ENCODE measurements at regions not wholly inside any gene's neighbourhood (a gene's known extent, or its start where the extent isn't known, plus 50 kb on each side); places are given as distances from the start of the nearest gene placed in this dataset.

- intact Hi-C loops (cut with micrococcal nuclease; ENCODE audit: unreplicated experiment) (no loop called here), in situ Hi-C loops (cut with MboI) (no loop called here)
- BruUV-seq (replicated peaks) = no TSS peak
- H3K27ac ChIP-seq (ENCODE audit: control insufficient read depth, insufficient read depth) = no peak overlapping the region
- H4K20me1 ChIP-seq (ENCODE audit: control insufficient read depth, insufficient read depth) = no peaks in the 10 kb centered on the region
- no peak for DNase-seq (ENCODE audit: low read depth, low spot score)
- ATAC-seq = no peak
- CTCF ChIA-PET = no interaction called here
- SMC1A ChIA-PET (ENCODE audit: uncharacterized antibody, unreplicated experiment) = no interaction called here
- POLR2A ChIA-PET = no interaction called here
- no peaks in the 10 kb centered on the region for H3K27me3 ChIP-seq (replicated peaks in 1 of 2; ENCODE audit: control insufficient read depth in 2 of 2, insufficient read depth in 2 of 2, low read length in 1 of 2)
- no peak overlapping the region for H2AFZ ChIP-seq (ENCODE audit: control insufficient read depth, low read depth, low read length)
- H3K4me2 ChIP-seq (ENCODE audit: control insufficient read depth, insufficient read depth) = no peak overlapping the region
- no peak for TF ChIP-seq PAX8 (IDR thresholded peaks at IDR 0.05)
- H3K9me3 ChIP-seq (replicated peaks; ENCODE audit: control insufficient read depth, insufficient read depth, low read length) = no peaks in the 10 kb centered on the region
- H3K9ac ChIP-seq (ENCODE audit: control insufficient read depth, insufficient read depth, low read length) = no peak overlapping the region
- no peak for FAIRE-seq
- 40% methylated on average over 3 of the region's 3 CpGs for WGBS (ENCODE audit: insufficient coverage, insufficient replicate concordance, low lambda C conversion rate, missing lambda C conversion rate)
- RAD21 ChIA-PET (ENCODE audit: unreplicated experiment) = no interaction called here
- no peak overlapping the region for H3K4me3 ChIP-seq
- H3K4me1 ChIP-seq (ENCODE audit: control insufficient read depth, insufficient read depth, low read length) = no peaks in the 10 kb centered on the region
- no peaks in the 10 kb centered on the region for H3K79me2 ChIP-seq (ENCODE audit: control insufficient read depth, insufficient read depth, low read length)
- H3K36me3 ChIP-seq (ENCODE audit: control insufficient read depth in 2 of 2, insufficient read depth in 2 of 2, low read length in 1 of 2) = no peaks in the 10 kb centered on the region
Observed at GRCh38 chrX:128846385-128846784, 676.9 kb downstream of the SMARCA1 start.

GRCh38 chrX:128818690-128819089, 704.6 kb downstream of the SMARCA1 start:
- Histone ChIP-seq H3K4me3 (no peak overlapping the region), H3K27me3 (replicated peaks in 1 of 2; ENCODE audit: control insufficient read depth in 2 of 2, insufficient read depth in 2 of 2, low read length in 1 of 2) (no peaks in the 10 kb centered on the region), H3K36me3 (ENCODE audit: control insufficient read depth in 2 of 2, insufficient read depth in 2 of 2, low read length in 1 of 2) (no peaks in the 10 kb centered on the region), H3K79me2 (ENCODE audit: control insufficient read depth, insufficient read depth, low read length) (no peaks in the 10 kb centered on the region), H3K9ac (ENCODE audit: control insufficient read depth, insufficient read depth, low read length) (no peak overlapping the region), H3K9me3 (replicated peaks; ENCODE audit: control insufficient read depth, insufficient read depth, low read length) (no peaks in the 10 kb centered on the region), H3K27ac (ENCODE audit: control insufficient read depth, insufficient read depth) (no peak overlapping the region), H4K20me1 (ENCODE audit: control insufficient read depth, insufficient read depth) (no peaks in the 10 kb centered on the region), H2AFZ (ENCODE audit: control insufficient read depth, low read depth, low read length) (no peak overlapping the region), H3K4me1 (ENCODE audit: control insufficient read depth, insufficient read depth, low read length) (no peaks in the 10 kb centered on the region), H3K4me2 (ENCODE audit: control insufficient read depth, insufficient read depth) (no peak overlapping the region)
- WGBS (ENCODE audit: insufficient coverage, insufficient replicate concordance, low lambda C conversion rate, missing lambda C conversion rate) = 19% methylated on average over 5 of the region's 5 CpGs
- BruUV-seq (replicated peaks) = no TSS peak
- in situ Hi-C loops (cut with MboI) = no loop called here
- TF ChIP-seq POLR2A (IDR thresholded peaks at IDR 0.05; ENCODE audit: low read depth, low read length) (no peak), MAX (IDR thresholded peaks at IDR 0.05; ENCODE audit: low read depth, low read length) (no peak), MTA2 (IDR thresholded peaks at IDR 0.05; ENCODE audit: low read depth) (no peak), FOS (IDR thresholded peaks at IDR 0.05; ENCODE audit: borderline replicate concordance, extremely low read depth, insufficient read length) (no peak), SUZ12 (IDR thresholded peaks at IDR 0.05; ENCODE audit: unreplicated experiment) (no peak), NR2C1 (IDR thresholded peaks at IDR 0.05) (no peak), SMC3 (IDR thresholded peaks at IDR 0.05; ENCODE audit: borderline replicate concordance, low read length) (no peak), BHLHE40 (IDR thresholded peaks at IDR 0.05; ENCODE audit: borderline replicate concordance in 1 of 2, low read depth in 2 of 2, low read length in 1 of 2) (no peak), IRF4 (IDR thresholded peaks at IDR 0.05; ENCODE audit: low read depth, low read length) (no peak), IKZF1 (conservative IDR thresholded peaks at IDR 0.05) (no peak), ZSCAN29 (IDR thresholded peaks at IDR 0.05) (no peak), ZNF217 (IDR thresholded peaks at IDR 0.05) (no peak), EP300 (IDR thresholded peaks at IDR 0.05; ENCODE audit: borderline replicate concordance in 1 of 2, control insufficient read depth in 1 of 2, low read depth in 2 of 2, low read length in 2 of 2) (no peak)
- ChIA-PET SMC1A (ENCODE audit: uncharacterized antibody, unreplicated experiment) (interaction anchor here (0.7 to 1.3 kb wide), 2 partner anchors 10 to 16 kb away, joined by 3 to 4 read pairs; no protein-coding TSS in a partner anchor), POLR2A (no interaction called here), RAD21 (ENCODE audit: unreplicated experiment) (no interaction called here), CTCF (interaction anchor here (0.7 to 1.6 kb wide), 3 partner anchors 17 to 157 kb away, joined by 3 to 6 read pairs (median 3); no protein-coding TSS in a partner anchor)
- DNase-seq (ENCODE audit: low read depth, low spot score) (no peak), ATAC-seq (no peak), FAIRE-seq (no peak)
- intact Hi-C loops (cut with micrococcal nuclease; ENCODE audit: unreplicated experiment) = no loop called here
